K562 (cell line): ENCODE measurements at regions not wholly inside any gene's neighbourhood (a gene's known extent, or its start where the extent isn't known, plus 50 kb on each side); places are given as distances from the start of the nearest gene placed in this dataset.

Source experiments
- CAMTA2 ChIP-seq: fragments of 250-450 bp; sonication (Bioruptor Pico); conservative IDR thresholded peaks from 2 replicates; pipeline ENCODE4 v1.5.1; 2022
- ELK1 ChIP-seq: sonication (generic); formaldehyde crosslinking; IDR thresholded peaks from 2 replicates; pipeline ENCODE4 v1.8.1; 2022; ENCODE audit warnings: missing genetic modification reagents
- HNRNPH1 ChIP-seq: fragments of 200-400 bp; formaldehyde crosslinking; optimal IDR thresholded peaks from 2 replicates; pipeline ENCODE3; 2017; ENCODE audit warnings: low read depth, mild to moderate bottlenecking, low read length, moderate library complexity
- MAFF ChIP-seq: IDR thresholded peaks from 2 replicates; pipeline ENCODE4 v1.6.1; 2012; ENCODE audit warnings: low read length, improper control_type of control experiment
- MCM3 ChIP-seq: fragments of 450-650 bp; IDR thresholded peaks from 2 replicates; pipeline ENCODE4 v1.6.1; 2016
- MGA ChIP-seq: fragments of 450-650 bp; IDR thresholded peaks from 2 replicates; pipeline ENCODE4 v1.6.1; 2016; ENCODE audit warnings: mild to moderate bottlenecking, moderate library complexity
- MTA2 ChIP-seq: fragments of 450-650 bp; IDR thresholded peaks from 2 replicates; pipeline ENCODE4 v1.6.1; 2016; ENCODE audit warnings: low read depth
- MTF1 ChIP-seq: fragments of 250-450 bp; sonication (Bioruptor Pico); IDR thresholded peaks from 2 replicates; pipeline ENCODE4 v1.9.0; 2021; ENCODE audit warnings: moderate library complexity, mild to moderate bottlenecking, inconsistent platforms, borderline replicate concordance
- PHF20 ChIP-seq: fragments of 450-650 bp; IDR thresholded peaks from 2 replicates; pipeline ENCODE4 v1.6.1; 2018; ENCODE audit not compliant: partially characterized antibody
- PURB ChIP-seq: sonication (generic); formaldehyde crosslinking; IDR thresholded peaks from 2 replicates; pipeline ENCODE4 v1.9.0; 2021; ENCODE audit warnings: low read depth, mild to moderate bottlenecking, missing genetic modification reagents
- RBFOX2 ChIP-seq: fragments of 200-400 bp; formaldehyde crosslinking; IDR thresholded peaks from 2 replicates; pipeline ENCODE4 v1.6.1; 2017; ENCODE audit warnings: low read depth, mild to moderate bottlenecking, low read length, moderate library complexity
- SMARCC2 ChIP-seq: fragments of 450-650 bp; IDR thresholded peaks from 2 replicates; pipeline ENCODE4 v1.6.1; 2017; ENCODE audit warnings: antibody characterized with exemption, moderate library complexity, mild to moderate bottlenecking, low read depth
- SMC3 ChIP-seq: conservative IDR thresholded peaks from 2 replicates; pipeline ENCODE4 v1.6.1; 2011; ENCODE audit warnings: low read depth, low read length, improper control_type of control experiment; ENCODE audit not compliant: insufficient read depth
- ZNF124 ChIP-seq: sonication (generic); formaldehyde crosslinking; IDR thresholded peaks from 2 replicates; pipeline ENCODE4 v1.8.1; 2022; ENCODE audit warnings: missing genetic modification reagents
- ZNF316 ChIP-seq: fragments of 450-650 bp; IDR thresholded peaks from 2 replicates; pipeline ENCODE4 v1.6.1; 2016
- ZNF384 ChIP-seq: IDR thresholded peaks from 2 replicates; pipeline ENCODE4 v1.6.1; 2012; ENCODE audit warnings: low read depth, low read length, improper control_type of control experiment
- TF ChIP-seq, protein P1 (sequence below): fragments of 450-650 bp; IDR thresholded peaks from 2 replicates; pipeline ENCODE4 v1.6.1; 2014; ENCODE audit warnings: low read depth, mild to moderate bottlenecking, moderate library complexity, borderline replicate concordance

DNA sequence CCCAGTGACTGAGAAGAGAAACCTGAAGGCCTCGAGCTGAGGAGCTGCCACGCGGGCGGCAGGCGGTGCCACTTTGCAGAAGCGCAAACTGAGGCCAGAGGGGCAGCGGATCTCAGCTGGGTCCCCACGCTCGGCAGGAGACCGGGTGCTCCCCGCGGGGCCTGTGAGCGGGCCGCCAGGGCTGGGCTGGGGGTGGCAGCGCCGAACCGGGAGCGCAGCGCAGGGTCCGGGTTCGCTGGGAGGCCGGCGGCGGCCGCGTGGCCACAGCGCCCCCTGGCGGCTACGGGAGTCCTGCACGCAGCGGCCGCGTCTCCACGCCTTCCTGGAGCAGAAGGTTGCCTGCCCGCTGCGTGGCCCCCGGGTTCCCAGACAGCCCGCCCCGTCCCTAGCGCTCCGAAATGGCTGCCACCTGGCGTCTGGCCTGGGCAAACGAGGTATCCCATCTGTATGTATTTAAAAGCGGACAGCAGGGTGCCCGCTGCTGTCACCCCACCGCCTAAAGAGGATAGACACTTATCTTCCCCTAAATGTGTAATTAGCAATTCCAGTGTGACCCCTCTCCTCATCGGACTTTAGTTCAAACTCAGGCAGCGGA is 96.1 kb upstream of the CDH5 start (continued):
- no peak for TF ChIP-seq RBFOX2
- no peak for TF ChIP-seq MAFF
- no peak for TF ChIP-seq MTF1 (CRISPR knock-in tag)
- TF ChIP-seq MGA, result peak; percentile 77; the same call in 1 of the 2 replicates
- no peak for TF ChIP-seq CAMTA2
- no peak for TF ChIP-seq PHF20
- no peak for TF ChIP-seq MTA2
- TF ChIP-seq ELK1 (CRISPR knock-in tag), result no peak
- TF ChIP-seq HNRNPH1, result no peak
- TF ChIP-seq MCM3, result no peak
- no peak for TF ChIP-seq PURB
- no peak for TF ChIP-seq SMARCC2
- TF ChIP-seq SMC3, result peak; percentile 81
- TF ChIP-seq ZNF124 (CRISPR knock-in tag), result no peak
- no peak for TF ChIP-seq ZNF316
- TF ChIP-seq, protein P1, sequence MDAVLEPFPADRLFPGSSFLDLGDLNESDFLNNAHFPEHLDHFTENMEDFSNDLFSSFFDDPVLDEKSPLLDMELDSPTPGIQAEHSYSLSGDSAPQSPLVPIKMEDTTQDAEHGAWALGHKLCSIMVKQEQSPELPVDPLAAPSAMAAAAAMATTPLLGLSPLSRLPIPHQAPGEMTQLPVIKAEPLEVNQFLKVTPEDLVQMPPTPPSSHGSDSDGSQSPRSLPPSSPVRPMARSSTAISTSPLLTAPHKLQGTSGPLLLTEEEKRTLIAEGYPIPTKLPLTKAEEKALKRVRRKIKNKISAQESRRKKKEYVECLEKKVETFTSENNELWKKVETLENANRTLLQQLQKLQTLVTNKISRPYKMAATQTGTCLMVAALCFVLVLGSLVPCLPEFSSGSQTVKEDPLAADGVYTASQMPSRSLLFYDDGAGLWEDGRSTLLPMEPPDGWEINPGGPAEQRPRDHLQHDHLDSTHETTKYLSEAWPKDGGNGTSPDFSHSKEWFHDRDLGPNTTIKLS, result peak; percentile 58; the same call in 1 of the 2 replicates
- no peak for TF ChIP-seq ZNF384
